ENCODE measurements at regions not wholly inside any gene's neighbourhood (a gene's known extent, or its start where the extent isn't known, plus 50 kb on each side); places are given as distances from the start of the nearest gene placed in this dataset.
"Not testable (repeated sequence)": the region's sequence is repeated elsewhere in the genome, so short reads cannot be mapped to it uniquely, and the experiment has no call there.

- not testable (repeated sequence) for TF ChIP-seq EZH2 (IDR thresholded peaks at IDR 0.05; ENCODE audit: borderline replicate concordance, insufficient read depth, low read length, poor library complexity, severe bottlenecking); CTCF (IDR thresholded peaks at IDR 0.05; ENCODE audit: poor library complexity, severe bottlenecking); POLR2AphosphoS5 (IDR thresholded peaks at IDR 0.05); TAF1 (IDR thresholded peaks at IDR 0.05; ENCODE audit: low read depth); RAD21 (conservative IDR thresholded peaks at IDR 0.05); EP300 (conservative IDR thresholded peaks at IDR 0.05; ENCODE audit: poor library complexity, severe bottlenecking)
Observed at GRCh38 chr22:33154967-33155366, 96.8 kb upstream of the SYN3 start.
